Upper lobe of left lung (tissue), 4 donors: ENCODE measurements at regions not wholly inside any gene's neighbourhood (a gene's known extent, or its start where the extent isn't known, plus 50 kb on each side); places are given as distances from the start of the nearest gene placed in this dataset.

Experiments used
- CTCF ChIP-seq, 6 experiments: fragments of 450-650 bp in 4 of 6; fragments of 200-600 bp in 2 of 6; sonication (generic) in 2 of 6; IDR thresholded peaks; one replicate each; pipeline ENCODE4 v1.5.1; 2016 to 2019; ENCODE audit warnings: antibody characterized with exemption in 6 of 6
- EP300 ChIP-seq, 4 donors: sonication (generic); formaldehyde crosslinking; IDR thresholded peaks; one replicate each; pipeline ENCODE4 v1.5.1; 2017; ENCODE audit warnings: antibody characterized with exemption in 4 of 4, control low read depth in 2 of 4

- TF ChIP-seq CTCF (IDR thresholded peaks at IDR 0.05): no peak
- TF ChIP-seq EP300 (IDR thresholded peaks at IDR 0.05): no peak
Measured at GRCh38 chr3:127049393-127049792, 66.5 kb downstream of the PLXNA1 start.
